Endothelial cell of umbilical vein (primary cell): ENCODE measurements at regions not wholly inside any gene's neighbourhood (a gene's known extent, or its start where the extent isn't known, plus 50 kb on each side); places are given as distances from the start of the nearest gene placed in this dataset.

Experiments
- BruUV-seq: library from RNA; stranded (reverse); fragments of 400-500 nt; replicated peaks from 2 replicates; lab custom pipeline; 2021; lab: Mats Ljungman, UMichigan
- CTCF ChIA-PET: fragments of 300-600, 350-600 bp; sonication (Branson Sonifier 250); formaldehyde crosslinking; loops from one replicate; lab custom pipeline; 2021; ENCODE audit warnings: antibody characterized with exemption, inconsistent platforms; lab: Charles Lee
- POLR2A ChIA-PET: fragments of 300-600, 350-600 bp; sonication (Branson Sonifier 250); formaldehyde crosslinking; loops from one replicate; lab custom pipeline; 2021; ENCODE audit warnings: antibody characterized with exemption, inconsistent platforms; lab: Charles Lee
- DNase-seq: peaks from one replicate; pipeline ENCODE4 v3.0.0-alpha.2; 2011; ENCODE audit warnings: low read depth, low spot score
- FAIRE-seq: peaks from 2 replicates; lab custom pipeline; 2011; peaks lifted over from hg19 to GRCh38; lab: Jason Lieb, UNC
- H2AFZ ChIP-seq: 2 replicates; pipeline ENCODE4 v1.6.0; 2012; ENCODE audit warnings: low read depth, low read length, control low read depth, inconsistent platforms
- H3K27ac ChIP-seq: 2 replicates; pipeline ENCODE4 v1.5.1; 2011; ENCODE audit warnings: low read depth, mild to moderate bottlenecking, control low read depth, low read length, moderate library complexity; ENCODE audit not compliant: insufficient read depth
- H3K27me3 ChIP-seq, 2 experiments: 2 replicates each; pipeline versions ENCODE4 v1.6.0 to v1.6.1; 2011; ENCODE audit warnings: low read length in 2 of 2, mixed read lengths in 1 of 2; ENCODE audit not compliant: control insufficient read depth in 2 of 2, insufficient read depth in 2 of 2
- H3K36me3 ChIP-seq, 2 experiments: 2 replicates in 1 of 2; 3 replicates in 1 of 2; pipeline ENCODE4 v1.5.1; 2011; ENCODE audit warnings: low read length in 2 of 2, mild to moderate bottlenecking in 1 of 2, moderate library complexity in 1 of 2; ENCODE audit not compliant: control insufficient read depth in 2 of 2, insufficient read depth in 2 of 2; ENCODE audit errors: extremely low read depth in 1 of 2
- H3K4me1 ChIP-seq: 3 replicates; pipeline ENCODE4 v1.5.1; 2011; ENCODE audit warnings: mild to moderate bottlenecking, low read length; ENCODE audit not compliant: control insufficient read depth, insufficient read depth; ENCODE audit errors: extremely low read depth
- H3K4me2 ChIP-seq: 2 replicates; pipeline ENCODE4 v1.6.1; 2011; ENCODE audit warnings: low read length, control low read depth, mixed read lengths; ENCODE audit not compliant: insufficient read depth
- H3K4me3 ChIP-seq, 3 experiments: fragments of 200-600 bp in 1 of 3; sonication (generic), shearing (Covaris generic) in 1 of 3; replicated peaks in 1 of 3; 2 replicates each; pipeline ENCODE4 v1.5.1; 2011 to 2016; ENCODE audit warnings: control low read depth in 3 of 3, low read length in 3 of 3, mild to moderate bottlenecking in 2 of 3, inconsistent platforms in 1 of 3, low read depth in 1 of 3, moderate library complexity in 1 of 3; ENCODE audit not compliant: insufficient read depth in 1 of 3
- H3K79me2 ChIP-seq: 2 replicates; pipeline ENCODE4 v1.6.0; 2012; ENCODE audit warnings: low read length, inconsistent platforms; ENCODE audit not compliant: control insufficient read depth, insufficient read depth
- H3K9ac ChIP-seq: replicated peaks from 2 replicates; pipeline ENCODE3; 2011; ENCODE audit warnings: low read length, control low read depth; ENCODE audit not compliant: insufficient read depth; ENCODE audit errors: extremely low read depth
- H3K9me1 ChIP-seq: replicated peaks from 3 replicates; pipeline ENCODE4 v1.6.0; 2011; ENCODE audit warnings: mild to moderate bottlenecking, low read length; ENCODE audit not compliant: control insufficient read depth, insufficient read depth; ENCODE audit errors: extremely low read depth
- H3K9me3 ChIP-seq: replicated peaks from 2 replicates; pipeline ENCODE4 v1.5.1; 2012; ENCODE audit warnings: low read length, inconsistent platforms; ENCODE audit not compliant: control insufficient read depth, insufficient read depth
- H4K20me1 ChIP-seq: replicated peaks from 2 replicates; pipeline ENCODE3; 2011; ENCODE audit warnings: mild to moderate bottlenecking, low read length; ENCODE audit not compliant: control insufficient read depth, insufficient read depth; ENCODE audit errors: extremely low read depth
- EZH2 ChIP-seq: IDR thresholded peaks from 2 replicates; pipeline ENCODE4 v1.6.1; 2012; ENCODE audit warnings: borderline replicate concordance, low read depth, mild to moderate bottlenecking, moderate library complexity, low read length, inconsistent platforms; ENCODE audit not compliant: severe bottlenecking
- FOS ChIP-seq: IDR thresholded peaks from 2 replicates; pipeline ENCODE4 v1.6.1; 2011; ENCODE audit warnings: mild to moderate bottlenecking, low read length, moderate library complexity, borderline replicate concordance; ENCODE audit not compliant: insufficient read depth
- GATA2 ChIP-seq: IDR thresholded peaks from 2 replicates; pipeline ENCODE4 v1.7.0; 2011; ENCODE audit warnings: low read depth, mild to moderate bottlenecking, moderate library complexity, mixed read lengths, low read length; ENCODE audit not compliant: insufficient read length, insufficient read depth
- JUN ChIP-seq: IDR thresholded peaks from 2 replicates; pipeline ENCODE4 v1.6.1; 2011; ENCODE audit warnings: borderline replicate concordance, low read depth; ENCODE audit not compliant: insufficient read length, insufficient read depth
- MYC ChIP-seq: IDR thresholded peaks from one replicate; pipeline ENCODE4 v1.6.1; 2011; ENCODE audit warnings: mild to moderate bottlenecking, low read depth, low read length
- POLR2A ChIP-seq: IDR thresholded peaks from 2 replicates; pipeline ENCODE4 v1.6.1; 2012; ENCODE audit warnings: low read depth, mild to moderate bottlenecking, control low read depth, low read length
- POLR2AphosphoS5 ChIP-seq: IDR thresholded peaks from 2 replicates; pipeline ENCODE4 v1.6.1; 2012; ENCODE audit warnings: low read depth, mild to moderate bottlenecking, control low read depth, low read length, moderate library complexity; ENCODE audit not compliant: insufficient read depth
- dilution Hi-C: fragments of 300-500 bp; cut with MboI; formaldehyde crosslinking; loops from one replicate; pipeline ENCODE4 v1.15.0; 2019; ENCODE audit warnings: low sequenced_read_pairs; ENCODE audit not compliant: extremely low pct_ligation_motif_present
- intact Hi-C: fragments of 100-400 bp; cut with micrococcal nuclease; formaldehyde crosslinking; loops from one replicate; pipeline ENCODE4 v1.10.0; 2022
- TF ChIP-seq, protein P1 (sequence below), 2 donors: IDR thresholded peaks; 1 replicate in 1 of 2; 2 replicates in 1 of 2; pipeline ENCODE4 v1.5.1; 2011; ENCODE audit warnings: low read length in 2 of 2, mild to moderate bottlenecking in 2 of 2, moderate library complexity in 2 of 2, control low read depth in 1 of 2, inconsistent platforms in 1 of 2, low read depth in 1 of 2; ENCODE audit not compliant: insufficient read depth in 1 of 2; ENCODE audit errors: extremely low read depth in 1 of 2
- TF ChIP-seq, protein P2 (sequence below): IDR thresholded peaks from 2 replicates; pipeline ENCODE4 v1.6.1; 2011; ENCODE audit not compliant: insufficient read depth, insufficient read length

DNA sequence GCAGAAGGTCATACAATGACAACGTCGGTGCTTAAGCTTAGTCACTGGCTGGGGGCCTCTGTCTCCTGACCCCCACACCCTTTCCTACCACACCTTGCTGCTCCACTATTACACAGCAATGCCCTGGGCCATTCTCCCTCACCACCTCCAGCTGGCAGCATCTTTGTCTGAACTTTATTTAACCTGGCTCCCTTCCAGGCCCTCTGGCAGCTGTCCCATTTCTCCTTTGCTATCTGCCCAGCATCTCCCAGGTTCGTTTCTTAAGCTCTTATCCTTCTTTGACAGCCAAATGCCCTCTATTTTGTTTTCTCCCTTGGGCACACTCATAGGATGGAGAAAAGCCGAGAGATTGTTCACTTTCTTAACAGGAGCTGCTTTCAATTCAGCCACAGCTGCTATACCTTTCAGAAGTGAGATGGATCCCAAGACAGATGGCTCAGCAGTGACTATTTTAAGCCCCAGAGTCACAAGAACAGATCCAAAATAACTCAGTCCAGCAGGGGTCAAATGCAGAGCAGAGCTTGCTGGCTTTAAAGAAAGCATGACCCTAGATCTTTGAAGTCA is 1277.1 kb upstream of the AUTS2 start:
- TF ChIP-seq, protein P1, sequence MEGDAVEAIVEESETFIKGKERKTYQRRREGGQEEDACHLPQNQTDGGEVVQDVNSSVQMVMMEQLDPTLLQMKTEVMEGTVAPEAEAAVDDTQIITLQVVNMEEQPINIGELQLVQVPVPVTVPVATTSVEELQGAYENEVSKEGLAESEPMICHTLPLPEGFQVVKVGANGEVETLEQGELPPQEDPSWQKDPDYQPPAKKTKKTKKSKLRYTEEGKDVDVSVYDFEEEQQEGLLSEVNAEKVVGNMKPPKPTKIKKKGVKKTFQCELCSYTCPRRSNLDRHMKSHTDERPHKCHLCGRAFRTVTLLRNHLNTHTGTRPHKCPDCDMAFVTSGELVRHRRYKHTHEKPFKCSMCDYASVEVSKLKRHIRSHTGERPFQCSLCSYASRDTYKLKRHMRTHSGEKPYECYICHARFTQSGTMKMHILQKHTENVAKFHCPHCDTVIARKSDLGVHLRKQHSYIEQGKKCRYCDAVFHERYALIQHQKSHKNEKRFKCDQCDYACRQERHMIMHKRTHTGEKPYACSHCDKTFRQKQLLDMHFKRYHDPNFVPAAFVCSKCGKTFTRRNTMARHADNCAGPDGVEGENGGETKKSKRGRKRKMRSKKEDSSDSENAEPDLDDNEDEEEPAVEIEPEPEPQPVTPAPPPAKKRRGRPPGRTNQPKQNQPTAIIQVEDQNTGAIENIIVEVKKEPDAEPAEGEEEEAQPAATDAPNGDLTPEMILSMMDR (IDR thresholded peaks at IDR 0.05; ENCODE audit: extremely low read depth in 1 of 2, insufficient read depth in 1 of 2, low read depth in 1 of 2, low read length in 2 of 2): no peak
- TF ChIP-seq MYC (no peak), GATA2 (no peak), FOS (no peak), JUN (no peak), EZH2 (no peak), POLR2AphosphoS5 (no peak), POLR2A (no peak)
- TF ChIP-seq, protein P2, sequence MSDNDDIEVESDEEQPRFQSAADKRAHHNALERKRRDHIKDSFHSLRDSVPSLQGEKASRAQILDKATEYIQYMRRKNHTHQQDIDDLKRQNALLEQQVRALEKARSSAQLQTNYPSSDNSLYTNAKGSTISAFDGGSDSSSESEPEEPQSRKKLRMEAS: no peak
- no peaks in the 10 kb centered on the region for H3K79me2 ChIP-seq
- H3K9me3 ChIP-seq: peaks cover 7% of the 10 kb centered on the region
- no peaks in the 10 kb centered on the region for H3K4me1 ChIP-seq
- H3K9ac ChIP-seq: no peak overlapping the region
- H3K4me3 ChIP-seq: no peak overlapping the region
- no peak for FAIRE-seq
- ChIA-PET POLR2A (no interaction called here), CTCF (no interaction called here)
- intact Hi-C loops: no loop called here
- dilution Hi-C loops: no loop called here
- DNase-seq: no peak
- H3K36me3 ChIP-seq: no peaks in the 10 kb centered on the region
- H4K20me1 ChIP-seq: no peaks in the 10 kb centered on the region
- BruUV-seq: no TSS peak
- H3K9me1 ChIP-seq: no peaks in the 10 kb centered on the region
- no peaks in the 10 kb centered on the region for H3K27me3 ChIP-seq
- H3K27ac ChIP-seq: no peak overlapping the region
- no peak overlapping the region for H3K4me2 ChIP-seq
- no peak overlapping the region for H2AFZ ChIP-seq
